Lower leg skin (tissue), 4 donors: ENCODE measurements at regions not wholly inside any gene's neighbourhood (a gene's known extent, or its start where the extent isn't known, plus 50 kb on each side); places are given as distances from the start of the nearest gene placed in this dataset.

Source experiments
- DNase-seq, 2 donors: peaks; one replicate each; pipeline ENCODE4 v3.0.0-alpha.2; 2019; ENCODE audit warnings: low spot score in 2 of 2
- H3K4me3 ChIP-seq: fragments of 200-600 bp; sonication (generic); 2 replicates; pipeline ENCODE4 v1.5.1; 2017; ENCODE audit warnings: mild to moderate bottlenecking, low read depth; ENCODE audit not compliant: poor library complexity, severe bottlenecking
- POLR2A ChIP-seq, 2 donors: fragments of 450-650 bp; IDR thresholded peaks; one replicate each; pipeline ENCODE4 v1.6.1; 2016 to 2017; ENCODE audit warnings: antibody characterized with exemption in 2 of 2, mild to moderate bottlenecking in 1 of 2, moderate library complexity in 1 of 2
- WGBS, 2 donors: methylation state at CpG; one replicate each; pipeline ENCODE4 v1.1.5; 2018; 5-methylcytosine and 5-hydroxymethylcytosine counted together
- intact Hi-C: fragments of 100-400 bp; cut with DNase I; formaldehyde crosslinking; loops from one replicate; pipeline ENCODE4 v1.15.0; 2023; ENCODE audit warnings: low total_unique reads
- TF ChIP-seq, protein P1 (sequence below), 3 donors: fragments of 450-650 bp; IDR thresholded peaks; one replicate each; pipeline ENCODE4 v1.5.1; 2016; ENCODE audit warnings: antibody characterized with exemption in 3 of 3, mild to moderate bottlenecking in 3 of 3, moderate library complexity in 2 of 3

DNA sequence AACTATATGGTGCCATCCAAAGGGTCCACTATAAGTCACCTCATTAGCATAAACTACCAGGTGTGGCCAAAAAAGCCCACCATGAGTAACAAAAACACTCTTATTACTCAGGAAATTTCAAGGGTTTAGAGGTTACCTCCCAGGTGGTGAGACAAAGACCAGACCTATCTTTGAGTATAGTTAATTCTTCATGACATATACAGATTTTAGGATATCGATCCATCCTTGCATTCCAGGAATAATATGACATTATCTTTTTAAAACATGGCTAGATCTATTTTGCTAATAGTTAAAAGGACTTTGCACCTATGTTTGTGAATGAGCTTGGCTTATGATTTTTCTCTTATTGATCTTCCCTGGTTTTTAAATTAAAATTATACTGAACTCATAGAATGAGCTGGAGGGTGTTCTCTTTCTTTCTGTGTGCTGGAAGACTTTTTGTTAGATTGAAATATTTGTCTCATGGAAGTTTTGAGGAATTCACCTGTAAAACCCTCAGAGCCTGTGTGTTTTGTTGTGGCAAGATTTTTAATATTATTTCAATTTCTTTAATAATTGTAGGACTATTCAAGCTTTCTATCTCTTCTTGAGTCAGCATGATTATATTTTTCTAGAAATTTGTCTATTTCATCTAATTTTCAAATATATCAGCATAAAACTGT is 138.7 kb upstream of the SLC45A1 start:
- no peak for DNase-seq
- intact Hi-C loops, result no loop called here
- TF ChIP-seq, protein P1, sequence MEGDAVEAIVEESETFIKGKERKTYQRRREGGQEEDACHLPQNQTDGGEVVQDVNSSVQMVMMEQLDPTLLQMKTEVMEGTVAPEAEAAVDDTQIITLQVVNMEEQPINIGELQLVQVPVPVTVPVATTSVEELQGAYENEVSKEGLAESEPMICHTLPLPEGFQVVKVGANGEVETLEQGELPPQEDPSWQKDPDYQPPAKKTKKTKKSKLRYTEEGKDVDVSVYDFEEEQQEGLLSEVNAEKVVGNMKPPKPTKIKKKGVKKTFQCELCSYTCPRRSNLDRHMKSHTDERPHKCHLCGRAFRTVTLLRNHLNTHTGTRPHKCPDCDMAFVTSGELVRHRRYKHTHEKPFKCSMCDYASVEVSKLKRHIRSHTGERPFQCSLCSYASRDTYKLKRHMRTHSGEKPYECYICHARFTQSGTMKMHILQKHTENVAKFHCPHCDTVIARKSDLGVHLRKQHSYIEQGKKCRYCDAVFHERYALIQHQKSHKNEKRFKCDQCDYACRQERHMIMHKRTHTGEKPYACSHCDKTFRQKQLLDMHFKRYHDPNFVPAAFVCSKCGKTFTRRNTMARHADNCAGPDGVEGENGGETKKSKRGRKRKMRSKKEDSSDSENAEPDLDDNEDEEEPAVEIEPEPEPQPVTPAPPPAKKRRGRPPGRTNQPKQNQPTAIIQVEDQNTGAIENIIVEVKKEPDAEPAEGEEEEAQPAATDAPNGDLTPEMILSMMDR (IDR thresholded peaks at IDR 0.05), result no peak
- TF ChIP-seq POLR2A (IDR thresholded peaks at IDR 0.05), result no peak
- no peak overlapping the region for H3K4me3 ChIP-seq
- 100% methylated on average over 1 of the region's 1 CpG for WGBS, 2 donors

DNA sequence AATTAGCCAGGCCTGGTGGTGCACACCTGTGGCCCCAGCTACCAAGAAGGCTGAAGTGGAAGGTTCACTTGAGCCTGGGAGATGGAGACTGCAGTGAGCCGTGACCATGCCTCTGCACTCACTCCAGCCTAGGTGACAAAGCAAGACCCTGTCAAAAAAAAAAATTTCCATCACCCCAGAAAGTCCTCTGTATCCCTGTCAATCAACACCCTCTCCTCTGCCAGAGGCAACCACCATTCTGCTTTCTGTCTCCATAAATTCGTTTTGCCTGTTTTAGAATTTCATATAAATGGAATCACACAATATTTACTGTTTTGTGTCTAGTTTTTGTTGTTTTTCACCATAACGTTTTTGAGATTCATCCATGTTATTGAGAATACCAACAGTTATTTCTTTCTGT is 141.6 kb upstream of the SLC45A1 start:
- TF ChIP-seq, protein P1 (IDR thresholded peaks at IDR 0.05), result no peak
- no peak for TF ChIP-seq POLR2A (IDR thresholded peaks at IDR 0.05)
- DNase-seq, result no peak
- no peak overlapping the region for H3K4me3 ChIP-seq
- intact Hi-C loops, result no loop called here
- WGBS, 2 donors, result 81 to 86% methylated on average over 3 of the region's 3 CpGs

GRCh38 chr1:8174807-8175206 is 143.1 kb upstream of the SLC45A1 start:
- TF ChIP-seq, protein P1 (IDR thresholded peaks at IDR 0.05), result no peak
- TF ChIP-seq POLR2A (IDR thresholded peaks at IDR 0.05), result no peak
- DNase-seq, result no peak
- intact Hi-C loops, result no loop called here
- 35 to 39% methylated on average over 5 of the region's 5 CpGs for WGBS, 2 donors
- H3K4me3 ChIP-seq, result no peak overlapping the region

- DNase-seq, result no peak
- TF ChIP-seq POLR2A (IDR thresholded peaks at IDR 0.05), result no peak
- TF ChIP-seq, protein P1 (IDR thresholded peaks at IDR 0.05), result no peak
- H3K4me3 ChIP-seq, result no peak overlapping the region
- intact Hi-C loops, result no loop called here
- WGBS, 2 donors, result 96 to 97% methylated on average over 14 of the region's 14 CpGs
Measured at GRCh38 chr1:8171751-8172464, 145.8 kb upstream of the ERRFI1 start.

DNA sequence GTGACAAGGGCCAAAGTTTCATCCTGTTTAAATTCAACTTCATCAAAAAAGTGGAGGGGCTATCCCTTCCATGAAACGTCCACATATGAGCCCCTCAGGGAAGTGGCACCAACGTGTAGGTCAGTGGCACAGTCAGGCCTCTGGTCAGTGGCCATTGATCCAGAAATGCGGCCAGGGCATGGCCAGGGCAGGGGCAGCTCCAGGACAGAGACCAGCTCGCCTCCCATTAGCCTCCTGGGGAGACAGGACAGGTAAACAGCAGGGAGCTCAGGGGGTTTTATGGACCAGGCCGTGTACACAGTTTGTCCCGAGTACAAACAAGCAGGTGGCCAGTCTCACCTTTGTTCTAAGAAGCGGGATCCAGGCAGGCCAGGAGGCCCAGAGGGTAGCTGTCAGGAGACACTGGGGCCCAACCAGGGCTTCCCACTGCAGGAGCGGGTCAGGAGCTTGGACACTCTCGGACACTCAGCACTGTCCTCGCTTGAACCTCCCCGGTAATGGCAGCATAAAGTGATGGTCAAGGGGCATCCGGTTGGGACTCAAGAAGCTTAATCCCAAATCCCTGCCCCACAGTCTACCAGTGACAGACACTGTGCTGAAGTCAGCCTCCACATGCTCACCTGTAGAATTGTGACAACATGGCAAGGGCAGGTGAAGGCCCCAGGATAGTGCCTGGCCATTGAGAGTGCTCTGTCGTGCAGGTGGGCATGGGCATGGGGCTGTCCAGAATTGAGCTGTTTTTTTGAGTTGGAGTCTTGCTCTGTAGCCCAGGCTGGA is 144.1 kb upstream of the ERRFI1 start:
- DNase-seq, result no peak
- 56 to 75% methylated on average over 7 to 13 of the region's 13 CpGs for WGBS, 2 donors
- TF ChIP-seq, protein P1 (IDR thresholded peaks at IDR 0.05), result no peak
- TF ChIP-seq POLR2A (IDR thresholded peaks at IDR 0.05), result no peak
- intact Hi-C loops, result no loop called here
- no peak overlapping the region for H3K4me3 ChIP-seq
